ENCODE measurements at regions not wholly inside any gene's neighbourhood (a gene's known extent, or its start where the extent isn't known, plus 50 kb on each side); places are given as distances from the start of the nearest gene placed in this dataset.

DNA sequence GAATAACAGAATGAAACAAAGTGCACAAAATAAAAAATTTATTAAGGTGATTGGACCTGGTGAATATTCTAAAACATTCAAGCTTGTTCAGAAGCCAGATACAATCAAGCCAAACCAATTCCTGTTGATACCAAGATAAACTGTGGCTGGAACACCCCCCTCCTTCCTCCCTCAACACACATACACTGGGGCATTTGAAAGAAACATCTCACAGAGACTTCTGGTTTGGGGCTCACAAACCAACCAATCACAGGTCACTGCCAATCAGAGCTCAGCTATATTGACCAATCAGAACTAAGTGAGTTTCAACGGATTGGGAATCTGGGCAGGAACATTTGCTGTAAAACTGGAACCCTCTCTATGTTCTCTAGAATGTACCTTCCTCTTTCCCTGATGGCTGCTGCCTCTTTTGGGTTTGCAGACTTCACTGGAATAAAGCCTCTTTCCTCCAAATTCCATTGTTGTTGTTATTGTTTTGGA is 340.6 kb upstream of the GOLIM4 start:
- no peak for TF ChIP-seq ZFX (IDR thresholded peaks at IDR 0.05)
- TF ChIP-seq, protein P1, sequence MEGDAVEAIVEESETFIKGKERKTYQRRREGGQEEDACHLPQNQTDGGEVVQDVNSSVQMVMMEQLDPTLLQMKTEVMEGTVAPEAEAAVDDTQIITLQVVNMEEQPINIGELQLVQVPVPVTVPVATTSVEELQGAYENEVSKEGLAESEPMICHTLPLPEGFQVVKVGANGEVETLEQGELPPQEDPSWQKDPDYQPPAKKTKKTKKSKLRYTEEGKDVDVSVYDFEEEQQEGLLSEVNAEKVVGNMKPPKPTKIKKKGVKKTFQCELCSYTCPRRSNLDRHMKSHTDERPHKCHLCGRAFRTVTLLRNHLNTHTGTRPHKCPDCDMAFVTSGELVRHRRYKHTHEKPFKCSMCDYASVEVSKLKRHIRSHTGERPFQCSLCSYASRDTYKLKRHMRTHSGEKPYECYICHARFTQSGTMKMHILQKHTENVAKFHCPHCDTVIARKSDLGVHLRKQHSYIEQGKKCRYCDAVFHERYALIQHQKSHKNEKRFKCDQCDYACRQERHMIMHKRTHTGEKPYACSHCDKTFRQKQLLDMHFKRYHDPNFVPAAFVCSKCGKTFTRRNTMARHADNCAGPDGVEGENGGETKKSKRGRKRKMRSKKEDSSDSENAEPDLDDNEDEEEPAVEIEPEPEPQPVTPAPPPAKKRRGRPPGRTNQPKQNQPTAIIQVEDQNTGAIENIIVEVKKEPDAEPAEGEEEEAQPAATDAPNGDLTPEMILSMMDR (conservative IDR thresholded peaks at IDR 0.05) = no peak
- H3K27ac ChIP-seq = no peak overlapping the region

DNA sequence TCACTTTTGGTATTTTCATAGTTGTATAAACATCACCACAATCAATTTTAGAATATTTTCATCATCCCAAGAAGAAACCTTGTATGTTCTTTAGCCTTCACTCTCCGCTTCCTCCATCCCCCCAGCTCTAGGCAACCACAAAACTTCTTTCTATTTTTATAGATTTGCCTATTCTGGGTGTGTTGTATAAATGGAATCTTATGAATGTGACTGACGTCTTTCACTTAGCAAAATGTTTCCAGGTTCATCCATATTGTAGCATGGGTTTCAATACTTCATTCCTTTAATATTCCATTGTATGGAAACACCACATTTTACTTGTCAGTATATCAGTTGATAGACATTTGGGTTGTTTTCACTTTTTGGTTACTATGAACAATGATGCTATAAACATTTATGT is 335.8 kb upstream of the GOLIM4 start:
- H3K27ac ChIP-seq = no peak overlapping the region
- TF ChIP-seq, protein P1 (conservative IDR thresholded peaks at IDR 0.05) = no peak
- no peak for TF ChIP-seq ZFX (IDR thresholded peaks at IDR 0.05)

DNA sequence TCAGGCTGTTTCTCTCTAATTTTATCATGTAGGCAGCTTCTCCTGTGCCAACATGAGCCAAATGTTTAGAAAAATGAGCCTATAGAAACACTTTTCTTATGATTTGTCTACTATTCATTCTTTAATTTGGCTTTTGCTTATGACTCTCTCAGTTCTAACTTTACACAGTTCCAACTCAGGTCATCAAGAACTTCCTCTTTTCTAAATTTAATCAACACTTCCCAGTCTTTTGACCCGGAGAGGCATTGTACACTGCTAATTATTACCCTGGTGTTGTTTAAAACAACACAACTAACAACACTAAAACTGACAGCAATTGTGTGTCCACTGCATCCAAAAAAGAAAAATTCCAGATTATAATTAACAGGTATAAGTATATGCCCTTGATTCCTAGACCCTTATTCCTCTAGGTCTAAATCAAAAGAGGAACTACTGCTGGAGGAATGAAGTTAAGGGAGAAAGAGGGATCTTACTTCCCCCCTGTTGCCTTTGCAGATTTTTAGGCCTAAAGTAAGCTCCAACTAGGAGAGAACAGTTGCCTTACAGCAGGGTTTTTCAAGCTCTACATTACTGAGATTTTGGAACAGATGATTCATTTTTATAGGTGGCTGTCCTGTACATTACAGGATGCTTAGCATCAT is 332.2 kb upstream of the GOLIM4 start:
- TF ChIP-seq ZFX (IDR thresholded peaks at IDR 0.05) = no peak
- TF ChIP-seq, protein P1 (conservative IDR thresholded peaks at IDR 0.05) = no peak
- no peak overlapping the region for H3K27ac ChIP-seq

DNA sequence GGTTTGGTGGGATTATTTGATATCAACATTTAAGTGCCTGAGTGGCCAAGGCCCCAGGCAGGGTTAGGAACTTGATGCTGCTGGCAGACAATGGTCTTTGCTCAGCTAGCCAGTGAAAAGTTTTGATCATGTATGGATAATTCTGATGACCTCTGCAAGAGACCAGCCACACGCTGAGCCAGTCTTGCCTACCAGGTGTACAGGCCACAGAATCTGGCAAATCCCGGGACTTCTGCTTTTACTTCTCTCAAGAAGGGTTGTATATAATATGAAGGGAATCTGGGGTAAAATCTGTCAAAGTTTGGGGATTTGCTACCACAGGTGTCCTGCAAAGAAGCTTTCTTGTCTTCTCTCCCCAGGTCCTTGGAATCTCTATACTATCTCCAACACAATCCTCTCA is 331.4 kb upstream of the GOLIM4 start:
- H3K27ac ChIP-seq = no peak overlapping the region
- TF ChIP-seq, protein P1 (conservative IDR thresholded peaks at IDR 0.05) = no peak
- TF ChIP-seq ZFX (IDR thresholded peaks at IDR 0.05) = no peak

DNA sequence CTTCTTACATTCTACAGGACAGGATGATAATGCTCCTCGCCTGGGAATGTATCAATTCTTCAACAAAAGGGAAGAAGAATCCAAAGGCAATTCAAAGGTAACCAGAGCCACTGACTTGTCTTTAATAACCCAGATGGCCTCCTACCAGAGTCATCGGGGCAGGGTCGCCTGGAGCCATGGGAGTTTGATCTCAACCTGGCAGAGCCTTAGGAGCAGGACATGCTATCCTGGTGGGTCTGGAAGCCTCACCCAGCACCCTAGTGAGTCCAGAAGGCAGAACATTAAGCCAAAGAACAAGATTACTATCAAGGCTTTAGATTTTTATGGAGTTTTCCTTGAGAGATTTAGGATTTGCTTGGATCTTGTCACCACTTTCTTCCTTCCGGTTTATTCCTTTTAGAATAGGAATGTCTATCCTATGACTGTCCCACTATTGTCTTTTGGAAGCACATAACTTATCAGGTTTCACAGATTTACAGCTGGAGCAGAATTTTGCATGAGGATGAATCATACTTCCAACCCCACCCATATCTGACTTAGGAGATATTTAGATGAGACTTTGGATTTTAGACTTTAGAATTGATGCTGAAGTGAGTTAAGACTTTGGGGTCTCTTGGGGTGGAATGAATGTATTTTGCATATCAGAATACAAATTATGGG is 330.3 kb upstream of the GOLIM4 start:
- TF ChIP-seq, protein P1 (conservative IDR thresholded peaks at IDR 0.05) = no peak
- no peak for TF ChIP-seq ZFX (IDR thresholded peaks at IDR 0.05)
- H3K27ac ChIP-seq = no peak overlapping the region

DNA sequence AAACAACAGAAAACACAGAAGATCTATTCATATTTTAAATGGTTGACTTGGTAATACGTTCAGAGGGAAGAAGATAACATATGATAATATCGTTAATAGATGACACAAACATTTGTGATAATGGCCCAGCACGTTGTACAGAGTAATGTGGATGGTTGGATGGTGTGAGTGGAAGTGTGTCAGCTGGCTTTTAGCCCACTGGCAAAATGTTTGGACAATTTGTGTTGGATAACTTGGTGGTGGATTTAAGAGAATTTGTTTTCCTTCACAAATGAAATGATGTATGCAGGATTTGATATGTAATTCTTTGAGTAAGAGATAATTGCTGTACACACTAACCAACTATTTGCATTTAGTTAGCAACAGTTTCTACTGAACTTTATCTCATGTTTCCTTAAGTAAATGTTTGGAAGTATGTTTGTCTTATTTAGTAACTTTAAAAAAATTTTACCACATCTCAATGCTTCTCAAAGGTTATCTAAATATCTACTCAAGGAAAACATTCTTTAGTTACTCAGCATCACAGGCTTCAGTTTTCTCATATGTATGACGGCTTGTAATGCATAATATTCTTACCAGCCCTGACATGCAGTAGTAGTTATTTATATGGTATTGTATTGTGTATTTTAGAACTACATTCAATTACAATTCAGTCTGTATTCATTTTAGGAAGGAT is 328.5 kb upstream of the GOLIM4 start:
- no peak overlapping the region for H3K27ac ChIP-seq
- TF ChIP-seq ZFX (IDR thresholded peaks at IDR 0.05) = no peak
- TF ChIP-seq, protein P1 (conservative IDR thresholded peaks at IDR 0.05) = no peak

DNA sequence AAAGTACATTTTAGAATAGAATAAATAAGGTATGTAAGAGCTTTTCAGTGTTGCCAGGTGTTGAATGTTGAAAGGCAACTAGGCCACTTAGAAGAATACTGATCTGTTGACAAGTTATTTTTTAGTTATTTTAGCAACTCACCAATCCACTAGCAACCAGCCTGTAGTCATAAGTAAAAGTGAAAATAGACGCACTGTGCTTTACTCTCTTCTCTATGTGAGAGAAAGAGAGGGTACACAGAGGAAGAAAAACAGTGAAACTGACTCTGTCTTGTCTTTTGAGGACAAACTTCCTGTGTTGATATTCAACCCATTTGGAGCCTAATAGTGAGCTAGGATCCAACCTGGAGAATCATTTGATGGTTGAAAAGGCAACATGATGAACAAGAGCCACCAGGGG is 327.1 kb upstream of the GOLIM4 start:
- no peak for TF ChIP-seq ZFX (IDR thresholded peaks at IDR 0.05)
- TF ChIP-seq, protein P1 (conservative IDR thresholded peaks at IDR 0.05) = no peak
- no peak overlapping the region for H3K27ac ChIP-seq
